ENCODE measurements at regions not wholly inside any gene's neighbourhood (a gene's known extent, or its start where the extent isn't known, plus 50 kb on each side); places are given as distances from the start of the nearest gene placed in this dataset.

- TF ChIP-seq RAD21 (IDR thresholded peaks at IDR 0.05 in 1 of 2, conservative IDR thresholded peaks at IDR 0.05 in 1 of 2; ENCODE audit: low read depth in 2 of 2, low read length in 2 of 2) (no peak), GABPA (IDR thresholded peaks at IDR 0.05; ENCODE audit: borderline replicate concordance, insufficient read depth, low read length) (no peak), NANOG (IDR thresholded peaks at IDR 0.05; ENCODE audit: insufficient read depth, low read depth, low read length, poor library complexity, severe bottlenecking) (no peak), SUZ12 (IDR thresholded peaks at IDR 0.05; ENCODE audit: low read length) (no peak), CTCF (IDR thresholded peaks at IDR 0.05; ENCODE audit: control extremely low read depth in 1 of 3, insufficient read depth in 1 of 3, low read depth in 1 of 3, low read length in 3 of 3) (no peak), CBX8 (IDR thresholded peaks at IDR 0.05; ENCODE audit: borderline replicate concordance, low read depth, low read length) (no peak), TCF12 (IDR thresholded peaks at IDR 0.05; ENCODE audit: low read depth, low read length) (no peak), BRCA1 (IDR thresholded peaks at IDR 0.05; ENCODE audit: low read depth, low read length) (no peak), ATF2 (IDR thresholded peaks at IDR 0.05; ENCODE audit: low read length) (no peak), SAP30 (IDR thresholded peaks at IDR 0.05; ENCODE audit: insufficient read depth, insufficient replicate concordance, low read length) (no peak)
Measured at GRCh38 chr2:14398641-14399040, 233.9 kb upstream of the LRATD1 start (continued).

All from H1 (cell line).